GM12872 (cell line): ENCODE measurements at regions not wholly inside any gene's neighbourhood (a gene's known extent, or its start where the extent isn't known, plus 50 kb on each side); places are given as distances from the start of the nearest gene placed in this dataset.

Experiments
- CTCF ChIP-seq: IDR thresholded peaks from 3 replicates; pipeline ENCODE4 v1.5.1; 2011; ENCODE audit warnings: low read depth, mild to moderate bottlenecking, low read length, moderate library complexity; ENCODE audit not compliant: insufficient read depth

- no peak for TF ChIP-seq CTCF
Observed at GRCh38 chrX:104427693-104428092, 138.3 kb upstream of the IL1RAPL2 start.

GRCh38 chrX:104427073-104427472 is 138.9 kb upstream of the IL1RAPL2 start:
- no peak for TF ChIP-seq CTCF

GRCh38 chrX:104420907-104421306 is 145.1 kb upstream of the IL1RAPL2 start:
- TF ChIP-seq CTCF, result no peak

GRCh38 chrX:104419926-104420325 is 146.1 kb upstream of the IL1RAPL2 start:
- TF ChIP-seq CTCF, result no peak

- no peak for TF ChIP-seq CTCF
Observed at GRCh38 chrX:104419211-104419610, 146.8 kb upstream of the IL1RAPL2 start.

GRCh38 chrX:104411800-104412199 is 154.2 kb upstream of the IL1RAPL2 start:
- TF ChIP-seq CTCF, result no peak

- no peak for TF ChIP-seq CTCF
Observed at GRCh38 chrX:104400387-104400786, 145.7 kb upstream of the ESX1 start.

- TF ChIP-seq CTCF, result no peak
Observed at GRCh38 chrX:104392350-104392749, 137.6 kb upstream of the ESX1 start.
